ENCODE measurements at regions not wholly inside any gene's neighbourhood (a gene's known extent, or its start where the extent isn't known, plus 50 kb on each side); places are given as distances from the start of the nearest gene placed in this dataset.

GRCh38 chr18:73038336-73038735 is 170.5 kb upstream of the NETO1 start:
- 84% methylated on average over 2 of the region's 5 CpGs for WGBS (ENCODE audit: insufficient coverage)
- H3K27me3 ChIP-seq (ENCODE audit: control insufficient read depth, insufficient read depth, low read length): no peaks in the 10 kb centered on the region
- no peak overlapping the region for H3K4me3 ChIP-seq (ENCODE audit: low read depth, low read length)
- H3K36me3 ChIP-seq (ENCODE audit: control insufficient read depth, insufficient read depth, low read length): no peaks in the 10 kb centered on the region
- H3K27ac ChIP-seq (ENCODE audit: low read depth, low read length): no peak overlapping the region
- H3K9me3 ChIP-seq (ENCODE audit: control insufficient read depth, insufficient read depth, low read length): no peaks in the 10 kb centered on the region
- DNase-seq (ENCODE audit: low read depth in 4 of 6, low spot score in 6 of 6): no peak
- no peaks in the 10 kb centered on the region for H3K4me1 ChIP-seq (ENCODE audit: control insufficient read depth, insufficient read depth, low read length)

- H3K4me1 ChIP-seq (ENCODE audit: control insufficient read depth, insufficient read depth, low read length): no peaks in the 10 kb centered on the region
- H3K27me3 ChIP-seq (ENCODE audit: control insufficient read depth, insufficient read depth, low read length): no peaks in the 10 kb centered on the region
- no peaks in the 10 kb centered on the region for H3K9me3 ChIP-seq (ENCODE audit: control insufficient read depth, insufficient read depth, low read length)
- 75% methylated on average over 3 of the region's 4 CpGs for WGBS (ENCODE audit: insufficient coverage)
- H3K27ac ChIP-seq (ENCODE audit: low read depth, low read length): no peak overlapping the region
- H3K36me3 ChIP-seq (ENCODE audit: control insufficient read depth, insufficient read depth, low read length): no peaks in the 10 kb centered on the region
- DNase-seq (ENCODE audit: low read depth in 4 of 6, low spot score in 6 of 6): peak in 1 of 6 donors; percentile 24
- H3K4me3 ChIP-seq (ENCODE audit: low read depth, low read length): no peak overlapping the region
Observed at GRCh38 chr18:73023975-73024374, 156.2 kb upstream of the NETO1 start.

DNA sequence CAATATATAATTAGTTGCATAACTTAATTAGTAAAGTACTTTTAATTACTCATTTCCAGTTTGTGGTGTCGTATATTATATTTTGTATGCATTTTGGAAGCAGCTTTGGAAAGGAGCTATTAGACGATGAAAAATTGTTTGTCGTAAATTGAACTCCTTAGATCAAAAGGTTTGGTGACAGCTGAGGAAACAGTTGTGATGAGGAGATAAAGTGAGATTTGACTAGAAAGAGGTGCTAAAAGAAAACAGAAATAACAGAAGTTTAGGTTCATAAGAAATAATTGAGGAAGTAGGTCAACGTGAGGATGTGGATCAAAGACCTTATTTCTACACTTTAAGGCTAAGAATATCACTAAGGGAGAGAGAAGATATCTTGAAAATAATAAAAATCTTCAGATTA is 141.9 kb upstream of the NETO1 start:
- DNase-seq (ENCODE audit: low read depth in 4 of 6, low spot score in 6 of 6): no peak
- H3K4me3 ChIP-seq (ENCODE audit: low read depth, low read length): no peak overlapping the region
- no peaks in the 10 kb centered on the region for H3K9me3 ChIP-seq (ENCODE audit: control insufficient read depth, insufficient read depth, low read length)
- H3K4me1 ChIP-seq (ENCODE audit: control insufficient read depth, insufficient read depth, low read length): no peaks in the 10 kb centered on the region
- H3K36me3 ChIP-seq (ENCODE audit: control insufficient read depth, insufficient read depth, low read length): no peaks in the 10 kb centered on the region
- H3K27ac ChIP-seq (ENCODE audit: low read depth, low read length): no peak overlapping the region
- 94% methylated on average over 2 of the region's 4 CpGs for WGBS (ENCODE audit: insufficient coverage)
- no peaks in the 10 kb centered on the region for H3K27me3 ChIP-seq (ENCODE audit: control insufficient read depth, insufficient read depth, low read length)

- H3K4me3 ChIP-seq (ENCODE audit: low read depth, low read length): no peak overlapping the region
- H3K36me3 ChIP-seq (ENCODE audit: control insufficient read depth, insufficient read depth, low read length): no peaks in the 10 kb centered on the region
- 100% methylated on average over 3 of the region's 4 CpGs for WGBS (ENCODE audit: insufficient coverage)
- H3K4me1 ChIP-seq (ENCODE audit: control insufficient read depth, insufficient read depth, low read length): no peaks in the 10 kb centered on the region
- no peaks in the 10 kb centered on the region for H3K9me3 ChIP-seq (ENCODE audit: control insufficient read depth, insufficient read depth, low read length)
- no peak overlapping the region for H3K27ac ChIP-seq (ENCODE audit: low read depth, low read length)
- no peak for DNase-seq (ENCODE audit: low read depth in 4 of 6, low spot score in 6 of 6)
- no peaks in the 10 kb centered on the region for H3K27me3 ChIP-seq (ENCODE audit: control insufficient read depth, insufficient read depth, low read length)
Observed at GRCh38 chr18:73007915-73008308, 140.1 kb upstream of the NETO1 start.

GRCh38 chr18:73007195-73007914 is 139.6 kb upstream of the NETO1 start:
- Histone ChIP-seq H3K27me3 (ENCODE audit: control insufficient read depth, insufficient read depth, low read length) (no peaks in the 10 kb centered on the region), H3K9me3 (ENCODE audit: control insufficient read depth, insufficient read depth, low read length) (no peaks in the 10 kb centered on the region), H3K4me3 (ENCODE audit: low read depth, low read length) (no peak overlapping the region), H3K4me1 (ENCODE audit: control insufficient read depth, insufficient read depth, low read length) (no peaks in the 10 kb centered on the region), H3K36me3 (ENCODE audit: control insufficient read depth, insufficient read depth, low read length) (no peaks in the 10 kb centered on the region), H3K27ac (ENCODE audit: low read depth, low read length) (no peak overlapping the region)
- 50% methylated on average over 2 of the region's 6 CpGs for WGBS (ENCODE audit: insufficient coverage)
- DNase-seq (ENCODE audit: low read depth in 4 of 6, low spot score in 6 of 6): peak in 1 of 6 donors; percentile 10

DNA sequence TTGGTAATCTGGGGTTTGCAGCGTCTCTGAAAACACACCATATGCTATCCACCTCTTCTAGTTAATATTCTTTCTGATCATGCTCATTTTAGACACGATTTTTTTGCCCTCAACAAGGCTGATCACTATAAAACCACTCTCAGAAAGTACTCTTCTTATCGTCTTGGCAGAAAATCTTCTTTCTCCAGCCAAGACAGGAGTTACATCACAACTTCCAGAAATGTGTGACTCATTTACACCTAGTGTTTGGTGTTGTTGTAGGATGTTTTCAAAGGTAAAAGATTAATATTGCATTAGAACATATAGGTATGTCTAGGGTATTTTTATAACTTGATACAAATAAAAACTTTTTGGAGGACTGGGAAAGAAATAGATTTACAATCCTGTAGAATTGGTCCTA is 138.5 kb upstream of the NETO1 start:
- DNase-seq (ENCODE audit: low read depth in 4 of 6, low spot score in 6 of 6): no peak

GRCh38 chr18:73004260-73004659 is 136.5 kb upstream of the NETO1 start:
- no CpG with 5 or more reads among the region's 2 CpGs for WGBS (ENCODE audit: insufficient coverage)
- H3K9me3 ChIP-seq (ENCODE audit: control insufficient read depth, insufficient read depth, low read length): no peaks in the 10 kb centered on the region

More for the DNA sequence above, 138.5 kb upstream of the NETO1 start:
- Histone ChIP-seq H3K4me3 (ENCODE audit: low read depth, low read length) (no peak overlapping the region), H3K27ac (ENCODE audit: low read depth, low read length) (no peak overlapping the region), H3K4me1 (ENCODE audit: control insufficient read depth, insufficient read depth, low read length) (no peaks in the 10 kb centered on the region), H3K36me3 (ENCODE audit: control insufficient read depth, insufficient read depth, low read length) (no peaks in the 10 kb centered on the region), H3K9me3 (ENCODE audit: control insufficient read depth, insufficient read depth, low read length) (no peaks in the 10 kb centered on the region), H3K27me3 (ENCODE audit: control insufficient read depth, insufficient read depth, low read length) (no peaks in the 10 kb centered on the region)
- WGBS (ENCODE audit: insufficient coverage): no CpG with 5 or more reads among the region's 3 CpGs

DNA sequence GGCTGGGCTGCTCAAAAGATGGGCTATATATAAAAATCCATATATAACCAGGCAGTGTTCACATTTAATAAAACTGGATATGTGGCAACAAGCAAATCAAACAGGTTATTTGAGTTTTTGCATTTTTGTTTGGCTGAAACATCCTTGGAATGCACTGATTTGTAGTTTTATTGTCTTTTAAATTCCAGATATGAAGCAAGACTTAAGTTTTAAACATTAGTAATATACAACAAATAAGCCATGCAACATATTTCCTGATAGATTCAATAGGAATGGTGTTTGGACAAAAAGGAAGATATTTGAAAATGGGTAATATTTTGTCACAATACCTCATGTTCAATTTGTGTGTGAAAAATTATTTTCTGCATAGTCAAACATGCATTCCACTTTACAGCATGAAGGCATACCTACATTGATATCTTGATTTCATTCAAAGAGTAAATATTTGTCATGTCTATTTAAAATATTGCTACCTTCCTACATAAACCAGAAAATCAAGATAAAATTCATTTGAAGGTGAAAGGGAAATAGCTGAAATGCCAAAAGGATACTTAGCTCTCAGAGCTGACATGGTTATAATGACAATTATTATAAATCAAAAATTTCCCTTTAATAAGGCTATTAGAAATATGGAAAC is 132.3 kb upstream of the NETO1 start:
- H3K27me3 ChIP-seq (ENCODE audit: control insufficient read depth, insufficient read depth, low read length): no peaks in the 10 kb centered on the region
- no peak overlapping the region for H3K4me3 ChIP-seq (ENCODE audit: low read depth, low read length)
- H3K9me3 ChIP-seq (ENCODE audit: control insufficient read depth, insufficient read depth, low read length): no peaks in the 10 kb centered on the region
- no peak for DNase-seq (ENCODE audit: low read depth in 4 of 6, low spot score in 6 of 6)
- H3K36me3 ChIP-seq (ENCODE audit: control insufficient read depth, insufficient read depth, low read length): no peaks in the 10 kb centered on the region
- no peak overlapping the region for H3K27ac ChIP-seq (ENCODE audit: low read depth, low read length)
- H3K4me1 ChIP-seq (ENCODE audit: control insufficient read depth, insufficient read depth, low read length): no peaks in the 10 kb centered on the region

More at GRCh38 chr18:73004260-73004659, 136.5 kb upstream of the NETO1 start:
- DNase-seq (ENCODE audit: low read depth in 4 of 6, low spot score in 6 of 6): no peak
- Histone ChIP-seq H3K27me3 (ENCODE audit: control insufficient read depth, insufficient read depth, low read length) (no peaks in the 10 kb centered on the region), H3K36me3 (ENCODE audit: control insufficient read depth, insufficient read depth, low read length) (no peaks in the 10 kb centered on the region), H3K27ac (ENCODE audit: low read depth, low read length) (no peak overlapping the region), H3K4me1 (ENCODE audit: control insufficient read depth, insufficient read depth, low read length) (no peaks in the 10 kb centered on the region), H3K4me3 (ENCODE audit: low read depth, low read length) (no peak overlapping the region)

DNA sequence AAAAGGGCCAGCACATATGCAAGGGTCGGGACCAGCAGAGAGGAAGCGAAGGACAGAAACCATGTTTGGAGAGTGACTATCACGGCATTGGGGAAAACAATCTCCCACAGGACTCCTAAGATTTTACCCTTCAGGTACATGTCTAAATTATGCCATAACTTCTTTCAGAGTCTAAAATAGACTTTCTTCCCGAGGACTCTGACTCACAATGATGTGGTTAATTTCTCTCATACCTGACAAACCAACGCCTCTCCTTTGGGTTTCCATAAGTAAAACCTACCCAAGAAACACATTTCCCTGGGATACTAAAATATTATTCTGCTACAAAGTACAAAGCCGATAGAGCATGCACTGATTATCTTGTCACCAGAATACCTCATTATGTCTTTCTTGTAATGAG is 127.8 kb upstream of the NETO1 start:
- 94% methylated on average over 4 of the region's 6 CpGs for WGBS (ENCODE audit: insufficient coverage)
- no peak overlapping the region for H3K27ac ChIP-seq (ENCODE audit: low read depth, low read length)
- DNase-seq (ENCODE audit: low read depth in 4 of 6, low spot score in 6 of 6): no peak
- no peaks in the 10 kb centered on the region for H3K36me3 ChIP-seq (ENCODE audit: control insufficient read depth, insufficient read depth, low read length)
- H3K27me3 ChIP-seq (ENCODE audit: control insufficient read depth, insufficient read depth, low read length): no peaks in the 10 kb centered on the region
- H3K4me1 ChIP-seq (ENCODE audit: control insufficient read depth, insufficient read depth, low read length): no peaks in the 10 kb centered on the region
- no peaks in the 10 kb centered on the region for H3K9me3 ChIP-seq (ENCODE audit: control insufficient read depth, insufficient read depth, low read length)
- H3K4me3 ChIP-seq (ENCODE audit: low read depth, low read length): no peak overlapping the region

- Histone ChIP-seq H3K36me3 (ENCODE audit: control insufficient read depth, insufficient read depth, low read length) (no peaks in the 10 kb centered on the region), H3K4me3 (ENCODE audit: low read depth, low read length) (no peak overlapping the region), H3K27ac (ENCODE audit: low read depth, low read length) (no peak overlapping the region), H3K9me3 (ENCODE audit: control insufficient read depth, insufficient read depth, low read length) (no peaks in the 10 kb centered on the region), H3K27me3 (ENCODE audit: control insufficient read depth, insufficient read depth, low read length) (no peaks in the 10 kb centered on the region), H3K4me1 (ENCODE audit: control insufficient read depth, insufficient read depth, low read length) (no peaks in the 10 kb centered on the region)
- no CpG with 5 or more reads among the region's 3 CpGs for WGBS (ENCODE audit: insufficient coverage)
- no peak for DNase-seq (ENCODE audit: low read depth in 4 of 6, low spot score in 6 of 6)
Observed at GRCh38 chr18:72993250-72993649, 125.5 kb upstream of the NETO1 start.
